Stimulated activated CD8-positive, alpha-beta memory T cell treated with anti-CD3 and anti-CD28 coated beads, Interleukin-15, amount 100 ng/mL, for 4 hours (primary cell): ENCODE measurements at regions not wholly inside any gene's neighbourhood (a gene's known extent, or its start where the extent isn't known, plus 50 kb on each side); places are given as distances from the start of the nearest gene placed in this dataset.
"Not testable (repeated sequence)": the region's sequence is repeated elsewhere in the genome, so short reads cannot be mapped to it uniquely, and the experiment has no call there.

Source experiments
- DNase-seq, 2 donors: peaks; one replicate each; pipeline ENCODE4 v3.0.0-alpha.2; 2020; ENCODE audit warnings: low read depth in 2 of 2

GRCh38 chr21:27582246-27582947 is 615.5 kb upstream of the ADAMTS5 start:
- no peak for DNase-seq

- DNase-seq: no peak
Measured at GRCh38 chr21:27581168-27581567, 614.3 kb upstream of the ADAMTS5 start.

GRCh38 chr21:27580276-27580675 is 613.4 kb upstream of the ADAMTS5 start:
- no peak for DNase-seq

GRCh38 chr21:27578741-27579265 is 611.9 kb upstream of the ADAMTS5 start:
- DNase-seq: no peak

- DNase-seq: no peak
Measured at GRCh38 chr21:27572696-27573095, 605.8 kb upstream of the ADAMTS5 start.

- no peak for DNase-seq
Measured at GRCh38 chr21:27571706-27572105, 604.8 kb upstream of the ADAMTS5 start.

- no peak for DNase-seq
Measured at GRCh38 chr21:27570306-27570868, 603.5 kb upstream of the ADAMTS5 start.

GRCh38 chr21:27569831-27570230 is 602.9 kb upstream of the ADAMTS5 start:
- DNase-seq: no peak

- no peak for DNase-seq
Measured at GRCh38 chr21:27569091-27569490, 602.2 kb upstream of the ADAMTS5 start.

GRCh38 chr21:27567381-27567780 is 600.5 kb upstream of the ADAMTS5 start:
- DNase-seq: no peak

GRCh38 chr21:27566521-27566920 is 599.6 kb upstream of the ADAMTS5 start:
- no peak for DNase-seq

- no peak for DNase-seq
Measured at GRCh38 chr21:27565364-27565763, 598.5 kb upstream of the ADAMTS5 start.

- DNase-seq: no peak
Measured at GRCh38 chr21:27564684-27565301, 597.9 kb upstream of the ADAMTS5 start.

GRCh38 chr21:27562303-27562702 is 595.4 kb upstream of the ADAMTS5 start:
- no peak for DNase-seq

GRCh38 chr21:27561116-27561515 is 594.2 kb upstream of the ADAMTS5 start:
- DNase-seq: no peak

GRCh38 chr21:27557356-27557755 is 590.5 kb upstream of the ADAMTS5 start:
- DNase-seq: no peak

- DNase-seq: no peak
Measured at GRCh38 chr21:27555996-27556395, 589.1 kb upstream of the ADAMTS5 start.

GRCh38 chr21:27550287-27550686 is 583.4 kb upstream of the ADAMTS5 start:
- no peak for DNase-seq

GRCh38 chr21:27548486-27548885 is 581.6 kb upstream of the ADAMTS5 start:
- no peak for DNase-seq

GRCh38 chr21:27545754-27546349 is 579.0 kb upstream of the ADAMTS5 start:
- no peak for DNase-seq

- DNase-seq: not testable (repeated sequence)
Measured at GRCh38 chr21:27542126-27542525, 575.2 kb upstream of the ADAMTS5 start.

GRCh38 chr21:27536319-27536718 is 569.4 kb upstream of the ADAMTS5 start:
- DNase-seq: no peak

GRCh38 chr21:27535188-27535587 is 568.3 kb upstream of the ADAMTS5 start:
- DNase-seq: no peak
